GM19238 (cell line): ENCODE measurements at regions not wholly inside any gene's neighbourhood (a gene's known extent, or its start where the extent isn't known, plus 50 kb on each side); places are given as distances from the start of the nearest gene placed in this dataset.

ENCODE experiments used
- DNase-seq: peaks from one replicate; pipeline ENCODE4 v3.0.0; 2011; ENCODE audit warnings: low spot score; ENCODE audit not compliant: insufficient read length

DNA sequence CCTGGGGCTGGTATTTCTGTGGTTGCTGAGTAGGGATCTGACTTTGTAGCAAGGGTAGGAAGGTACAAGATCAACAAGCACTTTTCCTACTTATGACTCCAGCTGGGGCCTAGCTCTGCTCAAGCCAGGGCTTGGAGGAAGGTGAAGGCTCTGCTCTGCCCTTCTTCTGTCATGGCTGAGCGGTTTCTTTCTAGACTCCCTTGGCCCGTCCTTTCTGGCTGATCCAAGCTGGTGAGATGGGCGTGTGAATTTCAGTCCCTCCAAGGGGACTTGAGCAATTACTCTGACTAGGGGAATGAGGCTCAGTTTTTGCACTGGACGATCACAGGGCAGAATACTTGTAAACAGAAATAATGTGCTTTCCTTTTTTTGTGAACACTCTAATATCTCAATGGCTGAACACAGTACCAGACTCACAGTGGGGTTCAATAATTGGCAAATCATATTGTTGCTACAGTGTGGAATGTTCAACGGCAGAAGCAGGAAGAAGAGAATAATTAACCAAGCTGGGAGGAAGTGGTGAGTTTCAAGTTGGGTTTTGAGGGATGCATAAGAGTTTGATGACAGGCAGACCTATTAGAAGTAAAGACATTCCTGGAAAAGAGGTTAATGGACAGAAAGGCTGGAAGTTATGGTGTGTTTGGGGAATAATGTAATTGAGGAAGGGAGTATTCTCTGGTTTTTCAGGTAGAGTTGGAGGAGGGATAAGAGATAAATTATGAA lies 507.6 kb downstream of the MIAT start:
- no peak for DNase-seq

DNA sequence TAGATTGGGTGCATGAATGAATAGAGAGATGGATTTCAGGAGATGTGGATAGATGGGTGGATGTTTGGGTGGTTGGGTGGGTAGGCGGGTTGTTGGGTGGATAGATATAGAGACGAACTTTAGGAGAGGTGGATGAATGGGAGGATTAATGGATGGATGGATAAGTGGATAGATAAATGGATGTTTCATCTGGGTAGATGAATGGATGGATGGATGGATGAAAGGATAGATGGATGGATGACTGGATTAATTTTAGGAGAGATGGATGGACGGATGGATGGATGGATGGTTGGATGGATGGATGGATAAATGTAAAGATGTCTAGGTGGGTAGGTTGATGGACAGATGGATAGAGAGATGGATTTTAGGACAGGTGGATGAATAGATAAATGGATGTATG lies 511.3 kb downstream of the MIAT start:
- no peak for DNase-seq

DNA sequence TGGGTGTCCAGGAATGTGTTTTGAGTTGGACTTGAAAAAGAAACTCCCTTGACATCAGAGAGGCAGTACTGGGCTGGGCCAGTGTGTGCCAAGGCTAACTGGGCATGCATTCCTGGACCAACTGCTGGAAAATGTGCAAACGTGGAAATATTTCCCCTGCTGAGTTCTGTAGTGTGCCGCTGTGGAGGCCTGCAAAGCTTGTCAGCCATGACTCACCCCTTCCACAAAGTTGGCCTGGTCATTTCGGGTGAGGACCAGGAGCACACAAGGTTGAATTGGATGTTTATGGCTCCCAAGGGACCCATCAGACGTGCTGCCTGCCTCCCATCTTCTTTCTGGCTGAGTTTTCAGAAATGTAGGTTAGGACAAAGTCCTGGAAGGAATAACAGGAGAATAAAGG lies 513.1 kb downstream of the MIAT start:
- no peak for DNase-seq

DNA sequence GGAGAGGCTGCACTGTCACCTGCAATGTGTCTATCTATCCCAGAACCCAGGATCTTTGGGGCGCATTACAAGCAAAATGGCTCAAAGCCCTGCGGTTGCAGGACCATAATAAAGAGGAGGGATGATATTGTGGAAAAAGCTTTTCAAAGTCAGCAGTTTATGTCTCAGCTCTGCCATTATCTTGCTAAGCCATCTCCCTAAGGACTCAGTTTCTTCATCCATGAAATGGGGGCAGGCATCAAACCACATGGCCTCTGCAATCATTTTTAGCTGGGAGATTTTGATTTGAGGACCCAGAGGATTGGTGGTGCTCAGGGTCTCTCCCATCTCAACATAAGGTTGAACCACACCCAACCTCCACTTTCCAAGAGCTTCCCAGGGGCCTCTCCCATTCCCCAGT lies 513.8 kb downstream of the MIAT start:
- no peak for DNase-seq

DNA sequence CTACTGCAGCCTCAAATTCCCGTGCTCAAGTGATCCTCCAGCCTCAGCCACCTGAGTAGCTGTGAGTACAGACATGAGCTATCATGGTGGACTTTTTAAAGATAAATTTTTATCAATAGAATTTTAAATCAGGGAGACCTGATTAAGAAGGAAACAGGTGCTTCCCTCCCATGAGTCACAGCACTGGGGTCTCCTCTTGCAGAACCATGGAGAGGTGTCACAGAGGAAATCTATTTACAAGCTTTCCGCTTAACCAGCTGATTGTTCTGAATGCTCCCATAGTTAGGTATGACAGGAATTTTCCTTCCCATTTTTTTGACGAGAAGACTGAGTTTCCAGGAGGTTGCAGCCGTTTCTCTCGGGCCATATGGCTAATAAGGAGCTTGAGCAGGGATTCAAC lies 516.1 kb downstream of the MIAT start:
- DNase-seq: no peak

DNA sequence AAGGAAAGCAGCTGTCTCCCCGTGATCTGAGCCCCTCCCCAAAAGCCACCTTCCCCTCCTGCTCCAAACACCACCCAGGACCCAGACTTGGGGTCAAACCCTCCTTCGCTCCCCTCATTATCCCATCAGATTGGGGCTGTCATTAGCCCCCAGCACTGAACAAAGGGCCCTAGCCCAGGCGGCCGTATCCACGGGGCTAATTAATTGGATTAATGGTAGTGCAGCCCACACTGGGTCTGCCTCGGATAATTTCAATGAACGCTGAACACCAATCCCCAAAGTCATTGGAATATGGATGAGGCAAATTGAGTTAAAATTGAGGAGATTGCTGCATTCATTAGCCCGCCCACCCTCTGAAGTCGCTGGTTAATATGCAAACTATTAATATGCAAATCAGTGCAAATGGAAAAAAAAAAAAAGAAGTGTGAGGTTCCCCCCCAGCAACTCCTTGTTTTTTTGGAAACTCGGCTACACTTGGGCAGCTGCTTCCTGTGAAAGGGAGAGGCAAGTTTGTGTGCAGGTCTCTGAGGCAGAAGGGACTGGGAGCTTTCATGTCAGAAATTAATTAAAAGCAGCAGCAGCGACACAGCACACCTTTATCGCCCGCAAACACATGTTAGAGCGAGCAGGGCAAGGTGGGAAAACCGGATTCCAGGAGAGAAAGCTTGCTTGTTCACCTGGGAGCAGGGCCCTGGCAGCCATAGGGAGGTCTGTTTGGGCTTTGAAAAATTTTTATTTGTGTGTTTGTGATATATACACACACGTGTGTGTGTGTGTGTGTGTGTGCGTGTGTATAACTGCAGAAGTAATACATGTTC lies 517.8 kb downstream of the MIAT start:
- no peak for DNase-seq

DNA sequence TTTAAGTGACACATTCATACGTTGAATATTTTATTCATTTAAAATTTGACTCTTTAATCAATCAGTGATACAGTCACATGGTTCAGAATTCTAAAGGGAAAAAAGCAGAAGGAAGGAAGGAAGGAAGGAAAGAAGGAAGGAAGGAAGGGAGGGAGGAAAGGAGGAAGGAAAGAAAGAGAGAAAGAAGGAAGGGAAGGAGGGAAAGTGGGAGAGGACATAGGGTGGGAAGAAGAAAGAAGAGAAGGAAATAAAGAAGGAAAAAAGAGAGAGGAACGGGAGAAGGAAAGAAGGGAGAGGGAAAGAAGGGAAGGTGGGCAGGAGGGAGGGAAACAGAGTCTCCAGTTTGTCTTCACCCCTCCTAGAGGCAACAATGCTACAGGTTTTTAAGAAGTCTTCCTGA lies 518.6 kb downstream of the MIAT start:
- no peak for DNase-seq

DNA sequence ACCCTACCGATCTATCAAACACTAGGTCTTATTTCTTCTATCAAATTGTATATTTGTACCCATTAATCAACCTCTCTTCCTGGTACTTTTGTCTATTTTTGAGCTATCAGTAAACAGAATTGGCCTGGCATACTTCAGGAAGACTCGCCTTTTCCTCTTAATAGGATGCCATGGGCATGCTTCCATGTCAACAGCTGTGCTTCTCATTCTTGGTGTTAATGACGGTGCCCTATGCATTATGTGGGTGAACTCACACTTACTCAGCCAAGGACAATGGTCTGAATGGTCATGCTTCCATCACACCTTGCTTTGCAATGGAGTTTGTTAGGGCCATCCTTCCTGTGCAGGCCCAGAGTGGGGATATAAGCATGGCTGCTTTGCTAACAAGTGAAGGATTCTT lies 521.8 kb downstream of the MIAT start:
- no peak for DNase-seq

DNA sequence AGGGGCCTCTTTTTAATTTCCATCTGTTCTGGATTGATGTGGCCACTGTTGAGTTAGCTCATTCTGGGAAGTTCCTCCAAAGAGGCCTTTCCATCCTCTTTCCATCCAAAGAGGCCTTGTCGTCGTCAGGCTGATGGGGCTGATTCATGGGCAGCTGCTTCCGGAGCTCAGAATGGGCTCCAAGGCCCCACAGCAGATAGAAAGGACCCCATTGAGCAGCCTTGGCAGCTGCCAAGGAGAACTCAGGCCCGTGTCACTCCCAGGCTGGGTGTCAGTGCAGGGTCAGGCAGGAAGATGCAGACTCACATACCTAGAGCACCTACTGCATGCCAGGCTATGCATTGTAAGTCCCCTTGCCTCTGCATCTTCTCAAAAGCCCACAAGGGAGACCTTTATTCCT lies 524.1 kb downstream of the MIAT start:
- DNase-seq: no peak

DNA sequence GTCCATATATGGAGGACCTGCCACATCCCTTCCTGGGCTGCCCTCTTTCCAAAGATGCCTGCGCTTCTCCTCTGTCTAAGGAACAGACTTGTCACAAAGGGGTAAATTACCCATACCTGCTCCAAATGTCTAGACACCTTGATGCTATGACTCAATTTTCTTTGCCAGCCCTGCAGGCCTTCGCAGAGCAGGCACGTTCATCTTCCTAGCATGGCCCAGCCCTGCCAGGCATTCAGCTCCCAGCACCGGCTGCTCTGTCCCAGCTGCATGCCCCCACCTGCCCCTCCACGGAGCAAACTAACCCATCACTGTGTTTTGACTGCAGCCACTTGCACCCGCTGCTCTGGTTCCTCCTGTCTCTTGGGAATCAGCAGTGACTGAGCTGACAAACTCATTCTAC lies 526.1 kb downstream of the MIAT start:
- no peak for DNase-seq

DNA sequence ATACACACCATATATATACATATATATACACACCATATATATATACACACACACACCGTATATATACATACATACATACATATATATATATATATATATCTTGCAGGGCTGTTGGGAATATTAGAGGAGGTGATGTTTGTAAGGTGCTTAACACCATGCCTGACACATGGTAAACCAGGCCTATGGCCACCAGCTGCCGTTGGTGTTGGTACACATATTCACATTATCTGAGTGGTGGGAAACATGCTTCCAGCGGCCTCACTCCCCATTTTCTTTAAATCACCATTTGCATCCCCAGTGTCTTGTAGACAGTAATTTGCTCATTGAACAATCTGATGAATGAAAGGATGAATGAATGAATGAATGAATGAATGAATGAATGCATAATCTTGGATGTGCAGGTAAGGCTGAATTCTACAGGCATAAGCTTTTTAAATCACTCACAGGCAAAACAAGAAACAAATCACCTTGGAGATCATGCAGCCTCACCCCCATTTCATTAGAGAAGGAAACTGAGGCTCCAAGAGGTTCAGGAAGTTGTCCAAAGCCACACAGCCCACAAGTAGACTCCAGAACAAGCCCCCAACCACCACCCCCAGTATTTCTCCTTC lies 527.8 kb downstream of the MIAT start:
- no peak for DNase-seq

DNA sequence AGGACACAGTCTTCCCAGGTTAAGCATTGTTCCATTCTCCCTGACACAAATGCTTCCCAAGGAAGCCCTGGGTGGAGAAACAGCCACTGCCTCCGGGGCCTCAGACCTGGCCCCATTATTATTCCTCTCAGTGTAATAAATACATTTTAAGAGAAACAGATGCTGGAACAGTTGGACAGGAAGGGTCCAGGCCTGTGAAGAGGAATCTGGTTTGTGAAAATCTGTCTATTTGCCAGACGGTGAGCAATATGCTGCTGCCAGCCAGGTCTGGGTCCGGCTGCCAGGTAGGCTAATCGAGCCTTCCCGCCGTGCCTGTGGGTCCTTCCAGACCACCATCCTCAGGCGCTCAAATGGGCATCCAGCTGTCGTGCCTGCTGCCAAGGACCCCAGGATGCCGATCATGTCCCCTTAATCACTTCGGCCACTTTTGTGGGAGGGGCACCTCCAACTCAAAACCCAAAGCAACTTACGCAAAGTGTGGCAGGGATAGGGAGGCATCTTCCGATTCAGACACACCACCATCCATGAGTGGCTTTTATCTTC lies 528.4 kb downstream of the MIAT start:
- no peak for DNase-seq

DNA sequence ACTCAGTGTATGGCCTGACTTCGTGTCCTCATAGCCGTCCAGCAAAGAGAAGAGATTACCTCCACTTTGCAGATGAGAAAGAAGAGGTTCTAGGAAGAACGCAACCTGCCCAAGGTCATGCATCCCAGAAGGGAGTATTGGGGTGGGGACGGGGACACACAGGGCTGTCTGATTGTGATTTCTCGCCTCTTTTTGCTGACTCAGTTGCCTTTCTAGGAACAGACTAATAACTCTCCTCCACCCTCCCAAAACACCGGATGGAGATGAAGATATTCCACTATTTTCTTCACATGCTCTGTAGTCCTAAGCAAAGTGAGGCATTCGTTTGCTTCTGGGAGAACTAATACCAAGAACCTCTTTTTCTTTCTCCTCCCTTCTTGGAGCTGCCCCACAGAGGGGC lies 529.3 kb downstream of the MIAT start:
- DNase-seq: no peak

DNA sequence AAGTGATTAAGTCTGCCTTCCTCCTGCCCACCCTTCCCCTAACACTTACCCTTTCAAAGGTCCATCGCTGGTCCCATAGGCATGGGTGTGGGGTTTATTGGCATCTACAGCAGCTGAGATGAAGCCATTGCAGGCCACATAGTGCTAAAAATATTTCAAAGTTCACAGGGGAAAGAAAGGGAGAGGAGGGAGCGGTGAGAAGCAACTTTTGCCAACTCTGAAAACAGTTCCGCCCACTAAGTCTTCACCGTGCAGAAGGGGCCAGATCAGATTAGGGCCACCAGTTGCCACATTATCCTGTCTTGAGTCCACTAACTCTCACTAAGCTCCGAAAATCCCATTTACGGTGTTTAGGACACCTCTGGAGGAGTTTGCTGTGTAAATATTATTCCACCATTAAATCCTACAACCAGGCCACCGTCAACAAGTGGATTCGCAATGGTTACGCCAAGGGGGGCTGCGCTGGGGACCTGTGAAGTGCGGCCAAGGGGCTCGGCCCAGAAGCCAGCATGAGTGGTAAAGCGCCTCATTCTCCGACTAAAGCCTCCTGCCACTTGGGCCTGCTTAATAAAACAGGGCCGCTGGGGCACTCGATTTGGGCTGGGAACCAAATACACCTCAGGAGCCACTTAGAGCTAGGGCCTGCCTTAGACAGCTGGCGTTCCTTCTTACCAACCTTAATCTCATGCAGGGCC lies 534.9 kb downstream of the MIAT start:
- DNase-seq: no peak

DNA sequence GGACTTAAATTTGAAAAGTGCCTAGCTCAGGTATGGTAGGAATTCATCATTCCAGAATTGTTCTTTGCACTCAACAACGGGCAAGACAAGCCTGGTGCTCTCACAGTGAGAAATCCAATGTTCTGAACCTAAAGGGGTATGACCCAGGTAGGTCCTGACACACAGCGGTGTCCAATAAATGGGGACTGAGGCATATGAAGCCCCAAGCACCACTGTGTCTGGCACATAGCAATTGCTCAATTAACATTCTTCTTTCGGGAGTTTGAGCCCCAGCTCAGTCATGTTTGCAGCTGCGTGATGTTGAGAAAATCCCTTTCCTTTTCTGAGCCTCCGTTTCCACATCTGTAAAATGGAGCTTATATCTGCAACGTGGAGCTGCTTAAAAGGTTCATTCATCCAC lies 535.8 kb downstream of the MIAT start:
- no peak for DNase-seq

DNA sequence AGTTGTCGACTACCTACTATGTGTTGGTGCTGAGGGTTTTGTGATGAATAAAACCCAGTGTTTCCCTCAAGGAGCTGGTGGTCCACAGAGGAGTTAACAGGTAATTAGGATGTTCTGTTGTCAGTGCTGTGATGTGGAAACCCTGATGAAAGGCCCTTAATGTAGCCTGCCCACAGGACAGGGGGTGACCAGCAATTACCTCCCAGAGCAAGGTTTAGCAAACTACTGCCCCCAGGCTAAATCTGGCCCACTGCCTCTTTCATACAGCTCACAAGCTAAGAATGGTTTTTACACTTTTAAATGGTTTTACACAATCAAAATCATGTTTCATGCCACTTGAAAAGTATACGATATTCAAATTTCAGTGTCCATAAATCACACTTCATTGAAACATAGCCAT lies 536.2 kb downstream of the MIAT start:
- no peak for DNase-seq

DNA sequence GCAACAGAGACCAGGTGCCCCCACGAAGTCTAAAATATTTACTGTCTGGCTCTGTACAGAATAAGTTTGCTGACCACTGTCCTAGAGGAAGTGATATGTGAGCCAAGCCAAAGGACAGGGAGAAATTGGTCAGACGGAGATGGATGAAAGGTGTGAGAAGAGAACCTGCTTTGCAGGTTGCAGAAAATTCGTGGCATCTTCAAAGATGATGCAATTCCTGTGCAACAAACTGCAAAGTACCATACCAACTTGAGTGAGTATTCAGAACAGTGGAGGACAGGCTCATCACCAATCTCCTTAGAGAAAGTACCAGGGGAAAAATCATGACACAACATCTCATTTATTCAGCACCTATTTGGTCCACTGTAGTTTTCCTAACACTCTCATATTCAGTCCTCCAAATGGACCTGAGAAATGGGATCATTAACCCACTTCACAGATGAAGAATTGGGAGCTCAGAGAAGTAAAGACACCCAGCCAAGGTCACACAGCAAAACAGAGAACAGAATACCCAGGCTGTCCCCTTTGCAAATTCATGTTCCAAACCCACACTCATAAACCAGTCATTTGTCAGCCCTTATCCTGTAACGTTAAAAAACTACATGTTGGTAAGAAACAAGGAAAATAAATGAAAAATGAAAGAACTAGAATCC lies 536.8 kb downstream of the MIAT start:
- no peak for DNase-seq

DNA sequence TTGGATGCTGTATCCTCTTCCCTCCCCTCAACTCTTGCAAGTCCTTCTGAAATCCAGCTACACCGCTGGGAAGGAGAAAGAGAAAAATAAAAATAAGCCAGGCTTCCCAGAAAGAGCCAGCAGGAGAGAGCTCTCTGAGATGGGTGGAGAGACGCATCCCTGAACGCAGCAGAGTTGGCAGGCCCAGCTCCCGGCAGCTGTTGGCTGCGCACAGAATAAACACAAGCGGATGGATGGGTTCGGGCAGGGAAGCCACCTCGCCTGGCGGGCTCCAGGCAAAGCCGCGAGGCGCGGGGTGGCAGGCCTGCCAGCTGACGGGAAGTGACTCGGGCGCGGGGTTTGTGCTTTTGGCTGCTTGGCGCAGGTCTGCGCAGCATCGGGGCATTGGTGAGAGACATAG lies 537.7 kb downstream of the MIAT start:
- DNase-seq: no peak

DNA sequence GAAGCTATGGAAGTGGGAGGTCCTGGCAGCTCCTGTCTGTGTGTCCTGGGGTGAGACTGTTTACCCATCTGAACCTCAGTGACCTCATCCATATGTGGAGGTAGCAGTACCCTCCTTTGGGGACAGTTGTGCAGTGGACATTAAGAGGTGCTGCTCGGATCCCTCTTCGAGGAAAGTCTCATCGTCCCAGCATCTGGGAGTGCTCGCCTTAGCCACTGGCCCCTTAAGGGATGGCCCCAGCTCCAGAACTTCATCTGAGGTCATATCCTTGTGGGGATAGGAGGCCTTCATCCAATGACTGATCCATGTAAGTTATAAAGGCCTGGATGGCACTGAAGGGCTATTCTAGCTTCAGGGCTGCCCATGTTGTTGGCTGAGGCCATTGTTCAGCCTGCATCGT lies 538.1 kb downstream of the MIAT start:
- DNase-seq: no peak

DNA sequence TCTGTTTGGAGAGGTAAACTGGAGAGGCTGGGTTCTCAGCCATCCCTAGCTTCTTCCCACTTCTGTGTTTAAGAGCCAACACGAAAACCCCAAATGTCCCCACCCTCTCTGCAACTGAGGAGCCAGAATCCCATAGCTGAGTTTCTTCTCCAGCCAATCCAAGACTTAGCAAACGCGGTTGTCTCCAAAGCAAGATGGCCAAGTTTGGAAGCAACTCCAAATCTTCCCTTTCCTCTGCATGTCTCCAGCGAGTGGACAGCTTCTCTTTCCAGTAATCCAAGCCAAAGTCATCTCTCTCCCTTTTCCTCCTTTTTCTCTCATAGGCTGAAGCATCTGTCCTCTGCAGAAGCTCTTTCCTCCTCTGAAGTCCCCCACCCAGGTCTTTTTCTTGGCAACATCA lies 539.2 kb downstream of the MIAT start:
- DNase-seq: no peak

DNA sequence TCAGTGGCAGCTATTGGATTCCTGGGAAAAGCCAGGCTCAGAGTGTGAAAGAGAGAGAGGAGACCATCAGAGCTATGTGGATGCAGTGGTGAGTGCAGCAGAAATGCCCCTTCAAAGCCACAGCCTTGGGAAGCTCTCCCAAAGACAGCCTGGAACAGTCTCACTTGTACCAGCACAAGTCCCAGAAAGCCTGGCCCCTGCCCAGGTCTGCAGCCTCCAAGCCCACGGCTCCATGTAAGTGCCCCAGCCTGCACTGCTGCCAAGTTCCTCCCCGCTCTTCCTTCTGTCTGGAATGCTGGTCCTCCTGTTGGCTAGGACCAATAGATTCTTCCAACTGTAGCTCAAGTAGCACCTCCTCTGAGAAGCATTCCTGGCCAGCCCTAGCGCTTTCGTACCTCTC lies 539.7 kb downstream of the MIAT start:
- no peak for DNase-seq
